ENCODE measurements at regions not wholly inside any gene's neighbourhood (a gene's known extent, or its start where the extent isn't known, plus 50 kb on each side); places are given as distances from the start of the nearest gene placed in this dataset.

- intact Hi-C loops (cut with DNase I) = no loop called here
- no peak for TF ChIP-seq CTCF (IDR thresholded peaks at IDR 0.05; ENCODE audit: borderline replicate concordance, extremely low read depth, insufficient read depth)
- FAIRE-seq = no peak
- Histone ChIP-seq H3K36me3 (ENCODE audit: control insufficient read depth in 2 of 3, insufficient read depth in 3 of 3, low read length in 3 of 3) (no peaks in the 10 kb centered on the region), H3K9me3 (ENCODE audit: control insufficient read depth in 2 of 3, insufficient read depth in 1 of 3, low read length in 3 of 3) (peaks cover 0 to 3% (median 0%) of the 10 kb centered on the region in 3 donors), H3K27ac (ENCODE audit: low read depth in 2 of 2, low read length in 2 of 2) (no peak overlapping the region), H3K9ac (ENCODE audit: low read length in 3 of 3) (no peak overlapping the region), H3K4me3 (ENCODE audit: low read length in 3 of 3) (no peak overlapping the region), H3K4me1 (ENCODE audit: control insufficient read depth in 2 of 3, insufficient read depth in 2 of 3, low read depth in 1 of 3, low read length in 3 of 3) (no peaks in the 10 kb centered on the region), H3K27me3 (ENCODE audit: control insufficient read depth, insufficient read depth, low read length) (no peaks in the 10 kb centered on the region)
- no peak for DNase-seq
Observed at GRCh38 chr22:27142286-27142685, 484.9 kb downstream of the MIAT start.

GRCh38 chr22:27144321-27144720 is 486.9 kb downstream of the MIAT start:
- H3K4me3 ChIP-seq (ENCODE audit: low read length in 3 of 3) = no peak overlapping the region
- no peak for DNase-seq
- intact Hi-C loops (cut with DNase I) = no loop called here
- FAIRE-seq = no peak
- H3K4me1 ChIP-seq (ENCODE audit: control insufficient read depth in 2 of 3, insufficient read depth in 2 of 3, low read depth in 1 of 3, low read length in 3 of 3) = no peaks in the 10 kb centered on the region
- no peaks in the 10 kb centered on the region for H3K27me3 ChIP-seq (ENCODE audit: control insufficient read depth, insufficient read depth, low read length)
- H3K36me3 ChIP-seq (ENCODE audit: control insufficient read depth in 2 of 3, insufficient read depth in 3 of 3, low read length in 3 of 3) = no peaks in the 10 kb centered on the region
- no peak overlapping the region for H3K9ac ChIP-seq (ENCODE audit: low read length in 3 of 3)
- H3K27ac ChIP-seq (ENCODE audit: low read depth in 2 of 2, low read length in 2 of 2) = no peak overlapping the region
- H3K9me3 ChIP-seq (ENCODE audit: control insufficient read depth in 2 of 3, insufficient read depth in 1 of 3, low read length in 3 of 3) = no peaks in the 10 kb centered on the region
- TF ChIP-seq CTCF (IDR thresholded peaks at IDR 0.05; ENCODE audit: borderline replicate concordance, extremely low read depth, insufficient read depth) = no peak

DNA sequence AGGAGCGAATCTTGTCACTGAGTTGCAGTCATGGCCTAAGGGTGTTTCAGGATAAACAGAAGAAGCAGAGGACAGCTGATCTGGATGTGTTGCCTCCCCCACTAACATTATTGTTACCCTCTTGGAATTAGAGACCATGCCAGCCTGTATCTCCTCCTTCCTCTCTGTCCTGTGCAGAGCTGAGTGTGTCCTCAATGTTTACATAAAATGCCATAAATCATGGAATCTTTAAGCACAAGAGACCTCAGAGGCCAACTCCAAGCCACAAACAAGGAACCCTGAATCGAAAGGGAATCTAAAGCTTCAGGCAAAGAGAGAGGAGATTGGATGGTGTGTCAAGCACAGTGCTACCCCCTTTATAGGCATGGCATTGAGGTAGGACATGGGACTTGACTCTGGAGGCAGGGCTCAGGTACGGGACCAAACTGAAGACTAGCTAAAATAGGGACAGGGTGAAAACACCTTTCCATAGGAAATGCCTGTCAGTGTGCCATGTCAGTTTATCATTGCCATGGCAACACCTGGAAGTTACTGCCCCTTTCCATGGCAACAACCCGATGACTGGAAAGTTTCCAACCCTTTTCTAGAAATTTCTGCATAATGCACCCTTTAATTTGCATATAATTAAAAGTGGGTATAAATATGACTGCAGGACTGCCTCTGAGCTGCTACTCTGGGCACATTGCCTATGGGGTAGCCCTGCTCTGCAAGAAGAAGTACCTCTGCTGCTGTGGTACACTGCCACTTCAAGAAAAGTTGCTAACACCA is 489.7 kb downstream of the MIAT start:
- no peak overlapping the region for H3K9ac ChIP-seq (ENCODE audit: low read length in 3 of 3)
- H3K36me3 ChIP-seq (ENCODE audit: control insufficient read depth in 2 of 3, insufficient read depth in 3 of 3, low read length in 3 of 3) = no peaks in the 10 kb centered on the region
- TF ChIP-seq CTCF (IDR thresholded peaks at IDR 0.05; ENCODE audit: borderline replicate concordance, extremely low read depth, insufficient read depth) = no peak
- H3K27me3 ChIP-seq (ENCODE audit: control insufficient read depth, insufficient read depth, low read length) = no peaks in the 10 kb centered on the region
- intact Hi-C loops (cut with DNase I) = no loop called here
- no peaks in the 10 kb centered on the region for H3K9me3 ChIP-seq (ENCODE audit: control insufficient read depth in 2 of 3, insufficient read depth in 1 of 3, low read length in 3 of 3)
- no peak overlapping the region for H3K4me3 ChIP-seq (ENCODE audit: low read length in 3 of 3)
- H3K4me1 ChIP-seq (ENCODE audit: control insufficient read depth in 2 of 3, insufficient read depth in 2 of 3, low read depth in 1 of 3, low read length in 3 of 3) = no peaks in the 10 kb centered on the region
- DNase-seq = peak in 3 of 5 donors; percentile 31 to 63 (median 38)
- FAIRE-seq = no peak
- H3K27ac ChIP-seq (ENCODE audit: low read depth in 2 of 2, low read length in 2 of 2) = no peak overlapping the region

Measured in kidney (tissue), 13 donors.